ENCODE measurements at regions not wholly inside any gene's neighbourhood (a gene's known extent, or its start where the extent isn't known, plus 50 kb on each side); places are given as distances from the start of the nearest gene placed in this dataset.

- Histone ChIP-seq H3K36me3 (ENCODE audit: insufficient read depth, low read length) (no peaks in the 10 kb centered on the region), H3K4me1 (ENCODE audit: insufficient read depth, low read length, poor library complexity, severe bottlenecking) (no peaks in the 10 kb centered on the region), H2AFZ (ENCODE audit: low read length) (no peak overlapping the region), H3K9me3 (ENCODE audit: insufficient read depth, low read depth, low read length) (peaks cover 12% of the 10 kb centered on the region; the same call in 1 of the 2 replicates), H3K9me2 (replicated peaks; ENCODE audit: low read depth, low read length) (no peaks in the 10 kb centered on the region), H3K4me3 (ENCODE audit: low read length, poor library complexity, severe bottlenecking) (no peak overlapping the region), H4K20me1 (ENCODE audit: insufficient read depth, low read length, poor library complexity, severe bottlenecking) (no peaks in the 10 kb centered on the region), H3K4me2 (ENCODE audit: low read depth, low read length, poor library complexity, severe bottlenecking) (no peak overlapping the region), H3F3A (ENCODE audit: low read depth) (no peaks in the 10 kb centered on the region), H3K79me2 (ENCODE audit: insufficient read depth, low read length) (no peaks in the 10 kb centered on the region), H3K27me3 (ENCODE audit: insufficient read depth, low read length, poor library complexity, severe bottlenecking) (no peaks in the 10 kb centered on the region), H3K9ac (ENCODE audit: low read depth, low read length, poor library complexity, severe bottlenecking) (no peak overlapping the region)
- TF ChIP-seq, protein P1, sequence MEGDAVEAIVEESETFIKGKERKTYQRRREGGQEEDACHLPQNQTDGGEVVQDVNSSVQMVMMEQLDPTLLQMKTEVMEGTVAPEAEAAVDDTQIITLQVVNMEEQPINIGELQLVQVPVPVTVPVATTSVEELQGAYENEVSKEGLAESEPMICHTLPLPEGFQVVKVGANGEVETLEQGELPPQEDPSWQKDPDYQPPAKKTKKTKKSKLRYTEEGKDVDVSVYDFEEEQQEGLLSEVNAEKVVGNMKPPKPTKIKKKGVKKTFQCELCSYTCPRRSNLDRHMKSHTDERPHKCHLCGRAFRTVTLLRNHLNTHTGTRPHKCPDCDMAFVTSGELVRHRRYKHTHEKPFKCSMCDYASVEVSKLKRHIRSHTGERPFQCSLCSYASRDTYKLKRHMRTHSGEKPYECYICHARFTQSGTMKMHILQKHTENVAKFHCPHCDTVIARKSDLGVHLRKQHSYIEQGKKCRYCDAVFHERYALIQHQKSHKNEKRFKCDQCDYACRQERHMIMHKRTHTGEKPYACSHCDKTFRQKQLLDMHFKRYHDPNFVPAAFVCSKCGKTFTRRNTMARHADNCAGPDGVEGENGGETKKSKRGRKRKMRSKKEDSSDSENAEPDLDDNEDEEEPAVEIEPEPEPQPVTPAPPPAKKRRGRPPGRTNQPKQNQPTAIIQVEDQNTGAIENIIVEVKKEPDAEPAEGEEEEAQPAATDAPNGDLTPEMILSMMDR (conservative IDR thresholded peaks at IDR 0.05; ENCODE audit: low read length) = no peak
- no peak for TF ChIP-seq EZH2phosphoT487 (IDR thresholded peaks at IDR 0.05; ENCODE audit: borderline replicate concordance)
Measured at GRCh38 chr3:88267-88666, 108.3 kb upstream of the CHL1 start.

DNA sequence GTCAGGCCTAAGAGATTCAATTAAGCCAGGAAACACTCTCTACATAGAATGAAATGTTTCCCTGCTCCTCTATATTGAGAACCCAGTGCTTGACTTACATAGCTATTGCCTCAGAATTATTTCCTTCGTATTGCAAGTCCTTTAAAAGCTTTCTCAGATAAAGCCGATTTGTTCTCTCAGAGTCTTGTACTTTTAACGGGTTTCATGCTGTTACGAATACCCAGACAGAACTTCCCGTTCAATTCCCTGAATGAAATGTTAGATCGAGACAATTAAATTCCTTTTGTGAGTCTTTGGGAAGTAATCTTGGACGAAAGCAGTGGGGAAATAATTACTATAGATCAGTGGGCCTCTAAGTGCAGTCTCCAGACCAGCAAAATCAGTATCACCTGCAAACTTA is 102.8 kb upstream of the CHL1 start:
- H4K20me1 ChIP-seq (ENCODE audit: insufficient read depth, low read length, poor library complexity, severe bottlenecking) = no peaks in the 10 kb centered on the region
- H3K4me2 ChIP-seq (ENCODE audit: low read depth, low read length, poor library complexity, severe bottlenecking) = no peak overlapping the region
- peaks cover 33% of the 10 kb centered on the region; the same call in 1 of the 2 replicates for H3K9me3 ChIP-seq (ENCODE audit: insufficient read depth, low read depth, low read length)
- H3K27me3 ChIP-seq (ENCODE audit: insufficient read depth, low read length, poor library complexity, severe bottlenecking) = no peaks in the 10 kb centered on the region
- no peak overlapping the region for H3K9ac ChIP-seq (ENCODE audit: low read depth, low read length, poor library complexity, severe bottlenecking)
- no peak overlapping the region for H3K4me3 ChIP-seq (ENCODE audit: low read length, poor library complexity, severe bottlenecking)
- H3K4me1 ChIP-seq (ENCODE audit: insufficient read depth, low read length, poor library complexity, severe bottlenecking) = no peaks in the 10 kb centered on the region
- H3F3A ChIP-seq (ENCODE audit: low read depth) = no peaks in the 10 kb centered on the region
- TF ChIP-seq, protein P1 (conservative IDR thresholded peaks at IDR 0.05; ENCODE audit: low read length) = no peak
- no peak for TF ChIP-seq EZH2phosphoT487 (IDR thresholded peaks at IDR 0.05; ENCODE audit: borderline replicate concordance)
- no peaks in the 10 kb centered on the region for H3K9me2 ChIP-seq (replicated peaks; ENCODE audit: low read depth, low read length)
- no peaks in the 10 kb centered on the region for H3K36me3 ChIP-seq (ENCODE audit: insufficient read depth, low read length)
- no peaks in the 10 kb centered on the region for H3K79me2 ChIP-seq (ENCODE audit: insufficient read depth, low read length)
- no peak overlapping the region for H2AFZ ChIP-seq (ENCODE audit: low read length)

DNA sequence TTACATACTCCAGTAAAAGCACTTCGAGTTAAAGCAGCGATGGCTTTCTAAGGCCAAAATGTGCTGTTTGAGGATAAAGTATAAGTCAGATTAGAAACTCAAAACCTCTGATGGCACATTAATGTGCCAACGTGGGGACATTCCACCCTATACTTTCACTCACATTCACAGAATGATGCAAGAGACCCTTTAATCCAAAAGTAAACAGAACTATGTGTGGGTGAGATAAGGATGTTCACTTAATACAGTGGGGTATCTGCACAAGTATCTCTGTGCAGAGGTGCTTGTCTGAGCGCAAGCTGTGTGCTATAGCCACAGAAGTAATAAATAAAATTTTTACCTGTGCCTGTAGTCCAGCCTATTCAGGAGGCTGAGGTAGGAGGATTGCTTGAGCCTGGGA is 100.3 kb upstream of the CHL1 start:
- Histone ChIP-seq H3K79me2 (ENCODE audit: insufficient read depth, low read length) (no peaks in the 10 kb centered on the region), H2AFZ (ENCODE audit: low read length) (no peak overlapping the region), H3K4me2 (ENCODE audit: low read depth, low read length, poor library complexity, severe bottlenecking) (no peak overlapping the region), H3K4me1 (ENCODE audit: insufficient read depth, low read length, poor library complexity, severe bottlenecking) (no peaks in the 10 kb centered on the region), H3K27me3 (ENCODE audit: insufficient read depth, low read length, poor library complexity, severe bottlenecking) (no peaks in the 10 kb centered on the region), H3K9me3 (ENCODE audit: insufficient read depth, low read depth, low read length) (peaks cover 44% of the 10 kb centered on the region; the same call in 1 of the 2 replicates), H3K9me2 (replicated peaks; ENCODE audit: low read depth, low read length) (no peaks in the 10 kb centered on the region), H3F3A (ENCODE audit: low read depth) (no peaks in the 10 kb centered on the region), H4K20me1 (ENCODE audit: insufficient read depth, low read length, poor library complexity, severe bottlenecking) (no peaks in the 10 kb centered on the region), H3K4me3 (ENCODE audit: low read length, poor library complexity, severe bottlenecking) (no peak overlapping the region), H3K9ac (ENCODE audit: low read depth, low read length, poor library complexity, severe bottlenecking) (no peak overlapping the region), H3K36me3 (ENCODE audit: insufficient read depth, low read length) (no peaks in the 10 kb centered on the region)
- TF ChIP-seq, protein P1 (conservative IDR thresholded peaks at IDR 0.05; ENCODE audit: low read length) = no peak
- TF ChIP-seq EZH2phosphoT487 (IDR thresholded peaks at IDR 0.05; ENCODE audit: borderline replicate concordance) = no peak
